SJSA1 (cell line): ENCODE measurements at regions not wholly inside any gene's neighbourhood (a gene's known extent, or its start where the extent isn't known, plus 50 kb on each side); places are given as distances from the start of the nearest gene placed in this dataset.
A peak's percentile ranks its signal among the peaks of the same experiment; 100 is the strongest.

Experiments used
- DNase-seq, 2 experiments: peaks; one replicate each; pipeline ENCODE4 v3.0.0-alpha.2; 2015 to 2020; ENCODE audit warnings: low spot score in 2 of 2, low read depth in 1 of 2
- H3K27ac ChIP-seq: fragments of 250-450 bp; sonication (Bioruptor Pico); 2 replicates; pipeline ENCODE4 v1.5.1; 2020; ENCODE audit warnings: mild to moderate bottlenecking, moderate library complexity
- H3K27me3 ChIP-seq: fragments of 250-450 bp; sonication (Bioruptor Pico); replicated peaks from 2 replicates; pipeline ENCODE4 v1.5.1; 2020; ENCODE audit warnings: mild to moderate bottlenecking, moderate library complexity
- H3K36me3 ChIP-seq: fragments of 250-450 bp; sonication (Bioruptor Pico); 2 replicates; pipeline ENCODE4 v1.5.1; 2020; ENCODE audit warnings: mild to moderate bottlenecking
- H3K4me1 ChIP-seq: fragments of 250-450 bp; sonication (Bioruptor Pico); replicated peaks from 2 replicates; pipeline ENCODE4 v1.6.1; 2021; ENCODE audit warnings: mild to moderate bottlenecking
- H3K4me3 ChIP-seq: fragments of 250-450 bp; sonication (Bioruptor Pico); 2 replicates; pipeline ENCODE4 v1.5.1; 2020; ENCODE audit warnings: mild to moderate bottlenecking
- H3K9me3 ChIP-seq: fragments of 250-450 bp; sonication (Bioruptor Pico); replicated peaks from 2 replicates; pipeline ENCODE4 v1.5.1; 2020; ENCODE audit warnings: mild to moderate bottlenecking

DNA sequence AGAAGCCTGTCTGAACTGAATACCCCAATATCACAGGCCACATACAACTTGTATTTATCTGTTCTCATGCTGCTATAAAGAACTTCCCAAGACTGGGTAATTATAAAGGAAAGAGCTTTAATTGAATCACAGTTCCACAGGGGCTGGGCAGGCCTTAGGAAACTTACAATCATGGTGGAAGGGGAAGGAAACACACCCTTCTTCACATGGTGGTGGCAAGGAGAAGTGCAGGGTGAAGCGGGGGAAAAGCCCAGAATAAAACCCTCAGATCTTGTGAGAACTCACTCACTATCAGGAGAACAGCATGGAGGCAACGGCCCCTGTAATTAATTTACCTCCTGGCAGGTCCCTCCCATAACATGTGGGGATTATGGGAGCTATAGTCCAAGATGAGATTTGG lies 50.3 kb upstream of the FNDC1 start:
- H3K4me1 ChIP-seq = no peaks in the 10 kb centered on the region
- H3K4me3 ChIP-seq = no peak overlapping the region
- no peaks in the 10 kb centered on the region; the same call in 1 of the 2 replicates for H3K27me3 ChIP-seq
- H3K27ac ChIP-seq = no peak overlapping the region
- DNase-seq = no peak
- no peaks in the 10 kb centered on the region for H3K36me3 ChIP-seq
- H3K9me3 ChIP-seq = no peaks in the 10 kb centered on the region

GRCh38 chr6:159117563-159117962 lies 51.6 kb upstream of the FNDC1 start:
- Histone ChIP-seq H3K27me3 (no peaks in the 10 kb centered on the region), H3K9me3 (no peaks in the 10 kb centered on the region), H3K4me1 (no peaks in the 10 kb centered on the region), H3K27ac (no peak overlapping the region), H3K4me3 (no peak overlapping the region), H3K36me3 (no peaks in the 10 kb centered on the region)
- no peak for DNase-seq

DNA sequence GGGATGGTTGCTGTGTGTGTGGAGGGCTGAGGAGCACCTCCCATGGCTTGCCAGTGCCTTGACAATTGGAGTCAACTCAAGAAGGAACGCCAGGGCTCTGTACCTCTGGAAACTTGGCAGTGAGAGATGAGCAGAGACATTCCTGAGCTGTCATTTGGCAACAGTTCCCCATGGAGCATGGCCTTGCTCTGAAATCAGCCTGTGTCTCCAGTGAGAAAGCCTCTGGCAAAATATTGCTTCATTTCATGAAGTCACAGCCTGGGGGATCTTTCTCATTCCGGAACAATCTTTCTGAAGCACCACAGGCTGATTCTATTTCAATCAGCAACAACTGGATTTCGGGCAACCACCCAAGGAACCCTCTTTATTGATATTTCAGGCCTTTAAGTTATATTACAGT lies 52.2 kb upstream of the FNDC1 start:
- Histone ChIP-seq H3K36me3 (no peaks in the 10 kb centered on the region), H3K4me1 (no peaks in the 10 kb centered on the region), H3K27ac (no peak overlapping the region), H3K27me3 (no peaks in the 10 kb centered on the region), H3K9me3 (no peaks in the 10 kb centered on the region), H3K4me3 (no peak overlapping the region)
- DNase-seq = no peak

- H3K9me3 ChIP-seq = no peaks in the 10 kb centered on the region
- H3K36me3 ChIP-seq = no peaks in the 10 kb centered on the region
- H3K27me3 ChIP-seq = no peaks in the 10 kb centered on the region
- H3K4me3 ChIP-seq = no peak overlapping the region
- H3K27ac ChIP-seq = no peak overlapping the region
- no peaks in the 10 kb centered on the region for H3K4me1 ChIP-seq
- no peak for DNase-seq
Measured at GRCh38 chr6:159116343-159116742, 52.9 kb upstream of the FNDC1 start.

- H3K36me3 ChIP-seq = no peaks in the 10 kb centered on the region
- H3K4me1 ChIP-seq = peaks cover 9% of the 10 kb centered on the region
- H3K27ac ChIP-seq = no peak overlapping the region
- DNase-seq = no peak
- no peaks in the 10 kb centered on the region for H3K9me3 ChIP-seq
- no peaks in the 10 kb centered on the region for H3K27me3 ChIP-seq
- H3K4me3 ChIP-seq = no peak overlapping the region
Measured at GRCh38 chr6:159114569-159114968, 54.6 kb upstream of the FNDC1 start.

DNA sequence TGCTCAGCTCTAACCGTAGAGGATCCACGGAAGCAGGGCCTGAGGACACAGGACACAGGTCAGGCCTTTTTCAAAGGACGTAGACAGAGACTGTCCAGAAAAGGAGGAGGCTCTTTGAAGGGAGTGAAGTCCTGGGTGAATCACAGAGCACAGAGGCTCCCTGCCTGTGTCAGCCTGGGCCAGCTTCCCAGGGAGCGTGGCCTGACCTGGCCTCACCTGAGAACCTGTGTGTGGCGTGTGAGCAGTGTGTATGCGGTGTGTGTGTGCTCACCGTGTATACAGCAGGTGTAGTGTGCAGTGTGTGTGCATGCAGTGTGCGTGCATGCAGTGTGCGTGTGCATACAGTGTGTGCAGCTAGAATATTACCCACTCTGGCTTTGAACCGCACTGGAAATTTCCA lies 56.0 kb upstream of the FNDC1 start:
- H3K9me3 ChIP-seq = no peaks in the 10 kb centered on the region
- H3K36me3 ChIP-seq = no peaks in the 10 kb centered on the region
- peaks cover 9% of the 10 kb centered on the region for H3K4me1 ChIP-seq
- H3K27ac ChIP-seq = no peak overlapping the region
- no peaks in the 10 kb centered on the region for H3K27me3 ChIP-seq
- DNase-seq = no peak
- no peak overlapping the region for H3K4me3 ChIP-seq

DNA sequence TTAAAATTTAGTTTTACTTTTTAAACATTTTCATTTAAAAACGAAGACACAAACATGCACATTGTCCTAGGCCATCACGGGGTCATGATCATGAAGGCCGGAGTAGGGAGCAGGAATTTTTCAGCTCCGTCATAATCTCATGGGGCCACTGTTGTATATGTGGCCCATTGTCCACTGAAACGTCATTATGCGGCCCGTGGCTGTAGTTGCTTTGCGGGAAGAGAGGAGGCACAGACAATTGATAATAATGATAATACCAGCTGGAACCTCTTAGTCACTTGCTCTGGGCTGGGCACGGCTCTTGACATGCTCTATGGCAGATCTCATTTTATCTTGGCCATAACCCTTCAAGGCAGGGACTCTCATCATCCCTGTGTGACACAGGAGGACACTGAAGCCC lies 56.5 kb upstream of the FNDC1 start:
- no peaks in the 10 kb centered on the region for H3K36me3 ChIP-seq
- H3K4me3 ChIP-seq = no peak overlapping the region
- no peaks in the 10 kb centered on the region for H3K27me3 ChIP-seq
- peaks cover 9% of the 10 kb centered on the region for H3K4me1 ChIP-seq
- no peaks in the 10 kb centered on the region for H3K9me3 ChIP-seq
- no peak for DNase-seq
- no peak overlapping the region for H3K27ac ChIP-seq

DNA sequence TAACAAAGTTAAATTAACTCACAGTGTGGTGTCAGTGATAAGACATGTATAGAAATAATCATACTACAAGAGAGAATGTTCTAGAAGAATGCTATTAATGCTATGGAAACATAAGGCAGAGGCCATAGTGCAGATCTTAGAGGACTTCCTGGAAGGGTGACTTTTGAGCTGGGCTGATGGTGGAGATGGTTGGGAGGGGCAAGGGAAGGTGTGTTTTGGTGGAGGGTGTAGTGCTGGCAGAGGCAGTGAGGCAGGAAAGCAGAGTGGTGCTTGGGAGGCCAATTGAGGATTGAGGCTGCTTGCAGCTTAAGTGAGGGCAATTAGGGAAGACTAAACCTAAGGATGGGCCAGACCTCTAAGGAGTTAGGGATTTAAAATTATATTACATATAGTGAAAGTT lies 58.5 kb upstream of the FNDC1 start:
- peaks cover 13% of the 10 kb centered on the region for H3K4me1 ChIP-seq
- H3K27ac ChIP-seq = no peak overlapping the region
- H3K36me3 ChIP-seq = no peaks in the 10 kb centered on the region
- no peak for DNase-seq
- no peaks in the 10 kb centered on the region for H3K9me3 ChIP-seq
- H3K27me3 ChIP-seq = no peaks in the 10 kb centered on the region
- no peak overlapping the region for H3K4me3 ChIP-seq

DNA sequence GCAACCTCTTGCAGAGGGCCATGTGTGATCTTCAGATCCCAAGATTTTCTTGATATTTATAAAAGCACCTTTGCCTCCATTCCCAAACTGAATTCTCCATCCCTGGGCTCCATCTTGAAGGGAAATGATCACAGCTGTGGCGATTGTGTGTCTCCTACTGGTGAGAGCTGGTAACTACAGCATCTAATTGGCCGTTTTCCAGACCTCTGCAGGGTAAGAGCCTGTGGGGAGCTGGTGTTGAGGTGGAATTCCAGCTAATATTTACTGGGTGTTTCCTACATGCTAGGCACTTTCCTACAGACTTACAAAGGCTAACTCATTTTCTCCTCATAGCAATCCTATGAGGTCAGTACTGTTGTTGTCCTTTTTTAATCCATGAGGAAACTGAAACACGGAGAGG lies 59.2 kb upstream of the FNDC1 start:
- peak; percentile 60 to 63 for DNase-seq
- Histone ChIP-seq H3K27ac (0 out of 2 replicates have a peak overlapping the region, but pooled peaks have one; percentile 18), H3K27me3 (no peaks in the 10 kb centered on the region), H3K36me3 (no peaks in the 10 kb centered on the region), H3K4me1 (peaks cover 20% of the 10 kb centered on the region), H3K9me3 (no peaks in the 10 kb centered on the region), H3K4me3 (no peak overlapping the region)

- DNase-seq = no peak
- Histone ChIP-seq H3K4me1 (peaks cover 23% of the 10 kb centered on the region), H3K36me3 (no peaks in the 10 kb centered on the region), H3K27me3 (no peaks in the 10 kb centered on the region), H3K4me3 (no peak overlapping the region), H3K27ac (no peak overlapping the region), H3K9me3 (no peaks in the 10 kb centered on the region)
Measured at GRCh38 chr6:159109391-159109790, 59.8 kb upstream of the FNDC1 start.

DNA sequence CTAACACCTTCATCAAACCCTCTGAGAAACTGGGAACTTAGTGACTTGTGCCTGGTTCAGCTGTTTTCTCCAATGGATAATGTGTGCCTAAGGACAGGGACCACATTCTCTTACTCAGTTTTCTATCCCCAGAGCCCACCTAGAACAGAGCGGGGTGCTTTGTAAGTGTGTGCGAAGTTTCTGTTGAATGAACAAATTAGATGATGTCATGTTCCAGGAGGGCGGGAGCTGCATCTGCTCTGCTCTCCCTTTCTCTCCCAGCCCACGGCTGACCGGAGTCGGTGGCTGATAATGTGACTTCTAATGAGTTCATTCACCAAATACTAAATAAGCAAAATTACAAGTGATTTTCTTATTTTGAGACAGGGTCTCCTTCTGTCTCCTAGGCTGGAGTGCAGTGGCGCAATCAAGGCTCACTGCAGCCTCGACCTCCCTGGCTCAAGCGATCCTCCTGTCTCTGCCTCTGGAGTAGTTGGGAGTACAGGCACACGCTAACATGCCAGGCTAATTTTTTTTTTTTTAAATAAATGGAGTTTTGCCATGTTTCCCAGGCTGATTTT lies 60.7 kb upstream of the FNDC1 start:
- Histone ChIP-seq H3K4me3 (no peak overlapping the region), H3K27ac (no peak overlapping the region), H3K9me3 (no peaks in the 10 kb centered on the region), H3K4me1 (peaks cover 30% of the 10 kb centered on the region), H3K36me3 (no peaks in the 10 kb centered on the region), H3K27me3 (no peaks in the 10 kb centered on the region)
- DNase-seq = no peak

- no peaks in the 10 kb centered on the region for H3K36me3 ChIP-seq
- H3K4me3 ChIP-seq = no peak overlapping the region
- peaks cover 30% of the 10 kb centered on the region for H3K4me1 ChIP-seq
- no peak overlapping the region for H3K27ac ChIP-seq
- DNase-seq = no peak
- no peaks in the 10 kb centered on the region for H3K9me3 ChIP-seq
- no peaks in the 10 kb centered on the region for H3K27me3 ChIP-seq
Measured at GRCh38 chr6:159107451-159108260, 61.5 kb upstream of the FNDC1 start.

GRCh38 chr6:159106627-159107241 lies 61.9 kb upstream of the TAGAP start:
- Histone ChIP-seq H3K27ac (no peak overlapping the region), H3K36me3 (no peaks in the 10 kb centered on the region), H3K27me3 (no peaks in the 10 kb centered on the region), H3K9me3 (no peaks in the 10 kb centered on the region), H3K4me1 (peaks cover 30% of the 10 kb centered on the region), H3K4me3 (no peak overlapping the region)
- DNase-seq = peak in 1 of 2 experiments; percentile 59

GRCh38 chr6:159105716-159106115 lies 60.9 kb upstream of the TAGAP start:
- Histone ChIP-seq H3K27me3 (no peaks in the 10 kb centered on the region), H3K4me1 (peaks cover 30% of the 10 kb centered on the region), H3K36me3 (no peaks in the 10 kb centered on the region), H3K9me3 (no peaks in the 10 kb centered on the region), H3K27ac (no peak overlapping the region), H3K4me3 (no peak overlapping the region)
- no peak for DNase-seq
